ENCODE measurements at regions not wholly inside any gene's neighbourhood (a gene's known extent, or its start where the extent isn't known, plus 50 kb on each side); places are given as distances from the start of the nearest gene placed in this dataset.

GRCh38 chr18:38067086-38067485 is 501.5 kb upstream of the CELF4 start:
- DNase-seq (no peak), ATAC-seq (no peak)
- no peaks in the 10 kb centered on the region for H3K36me3 Mint-ChIP-seq
- no peak overlapping the region for H3K4me3 Mint-ChIP-seq
- no peak overlapping the region for H3K27ac ChIP-seq (ENCODE audit: low read length)
- no peaks in the 10 kb centered on the region for H3K27me3 ChIP-seq (ENCODE audit: control insufficient read depth, insufficient read depth, low read length)
- H3K4me3 ChIP-seq (ENCODE audit: low read length) = no peak overlapping the region
- peaks cover 6% of the 10 kb centered on the region for H3K9me3 ChIP-seq (ENCODE audit: control insufficient read depth, insufficient read depth, low read length)
- no peak for TF ChIP-seq CTCF (IDR thresholded peaks at IDR 0.05)
- H3K27ac Mint-ChIP-seq = no peak overlapping the region
- H3K36me3 ChIP-seq (ENCODE audit: control insufficient read depth, insufficient read depth, low read length) = no peaks in the 10 kb centered on the region
- 80% methylated on average over 1 of the region's 1 CpG for WGBS (ENCODE audit: insufficient coverage)
- H3K4me1 ChIP-seq (ENCODE audit: control insufficient read depth, insufficient read depth, low read length) = no peaks in the 10 kb centered on the region
- no peaks in the 10 kb centered on the region for H3K27me3 Mint-ChIP-seq (ENCODE audit: low read depth in 2 of 2)
- peaks cover 13 to 26% of the 10 kb centered on the region in 2 donors for H3K9me3 Mint-ChIP-seq
- H3K4me1 Mint-ChIP-seq = no peaks in the 10 kb centered on the region
- intact Hi-C loops (cut with micrococcal nuclease) = no loop called here

- DNase-seq (no peak), ATAC-seq (no peak)
- Mint-ChIP-seq H3K36me3 (no peaks in the 10 kb centered on the region), H3K27me3 (ENCODE audit: low read depth in 2 of 2) (no peaks in the 10 kb centered on the region), H3K9me3 (peaks cover 8 to 17% of the 10 kb centered on the region in 2 donors), H3K4me3 (no peak overlapping the region), H3K27ac (no peak overlapping the region), H3K4me1 (no peaks in the 10 kb centered on the region)
- Histone ChIP-seq H3K4me1 (ENCODE audit: control insufficient read depth, insufficient read depth, low read length) (no peaks in the 10 kb centered on the region), H3K4me3 (ENCODE audit: low read length) (no peak overlapping the region), H3K27ac (ENCODE audit: low read length) (no peak overlapping the region), H3K36me3 (ENCODE audit: control insufficient read depth, insufficient read depth, low read length) (no peaks in the 10 kb centered on the region), H3K9me3 (ENCODE audit: control insufficient read depth, insufficient read depth, low read length) (no peaks in the 10 kb centered on the region), H3K27me3 (ENCODE audit: control insufficient read depth, insufficient read depth, low read length) (no peaks in the 10 kb centered on the region)
- TF ChIP-seq CTCF (IDR thresholded peaks at IDR 0.05) = no peak
- 88% methylated on average over 3 of the region's 3 CpGs for WGBS (ENCODE audit: insufficient coverage)
- intact Hi-C loops (cut with micrococcal nuclease) = no loop called here
Observed at GRCh38 chr18:38052879-38053590, 487.4 kb upstream of the CELF4 start.

- 71% methylated on average over 1 of the region's 3 CpGs for WGBS (ENCODE audit: insufficient coverage)
- H3K27ac Mint-ChIP-seq = no peak overlapping the region
- Histone ChIP-seq H3K4me1 (ENCODE audit: control insufficient read depth, insufficient read depth, low read length) (no peaks in the 10 kb centered on the region), H3K9me3 (ENCODE audit: control insufficient read depth, insufficient read depth, low read length) (no peaks in the 10 kb centered on the region), H3K27ac (ENCODE audit: low read length) (no peak overlapping the region), H3K27me3 (ENCODE audit: control insufficient read depth, insufficient read depth, low read length) (no peaks in the 10 kb centered on the region), H3K4me3 (ENCODE audit: low read length) (no peak overlapping the region), H3K36me3 (ENCODE audit: control insufficient read depth, insufficient read depth, low read length) (no peaks in the 10 kb centered on the region)
- ATAC-seq (no peak), DNase-seq (no peak)
- intact Hi-C loops (cut with micrococcal nuclease) = no loop called here
- peaks cover 12 to 15% of the 10 kb centered on the region in 2 donors for H3K9me3 Mint-ChIP-seq
- TF ChIP-seq CTCF (IDR thresholded peaks at IDR 0.05) = no peak
- H3K27me3 Mint-ChIP-seq (ENCODE audit: low read depth in 2 of 2) = no peaks in the 10 kb centered on the region
- no peak overlapping the region for H3K4me3 Mint-ChIP-seq
- no peaks in the 10 kb centered on the region for H3K36me3 Mint-ChIP-seq
- no peaks in the 10 kb centered on the region for H3K4me1 Mint-ChIP-seq
Observed at GRCh38 chr18:38047820-38048219, 482.2 kb upstream of the CELF4 start.

- H3K36me3 Mint-ChIP-seq = no peaks in the 10 kb centered on the region
- no peak overlapping the region for H3K4me3 ChIP-seq (ENCODE audit: low read length)
- no peaks in the 10 kb centered on the region for H3K27me3 Mint-ChIP-seq (ENCODE audit: low read depth in 2 of 2)
- no peak for DNase-seq
- H3K4me1 Mint-ChIP-seq = no peaks in the 10 kb centered on the region
- H3K4me3 Mint-ChIP-seq = no peak overlapping the region
- peaks cover 5% of the 10 kb centered on the region for H3K9me3 ChIP-seq (ENCODE audit: control insufficient read depth, insufficient read depth, low read length)
- intact Hi-C loops (cut with micrococcal nuclease) = no loop called here
- H3K9me3 Mint-ChIP-seq = peaks cover 15 to 17% of the 10 kb centered on the region in 2 donors
- H3K27ac Mint-ChIP-seq = no peak overlapping the region
- H3K27me3 ChIP-seq (ENCODE audit: control insufficient read depth, insufficient read depth, low read length) = no peaks in the 10 kb centered on the region
- no peak for TF ChIP-seq CTCF (IDR thresholded peaks at IDR 0.05)
- no peaks in the 10 kb centered on the region for H3K4me1 ChIP-seq (ENCODE audit: control insufficient read depth, insufficient read depth, low read length)
- ATAC-seq = no peak
- no peaks in the 10 kb centered on the region for H3K36me3 ChIP-seq (ENCODE audit: control insufficient read depth, insufficient read depth, low read length)
- H3K27ac ChIP-seq (ENCODE audit: low read length) = no peak overlapping the region
- WGBS (ENCODE audit: insufficient coverage) = 80% methylated on average over 2 of the region's 3 CpGs
Observed at GRCh38 chr18:38046651-38047050, 481.1 kb upstream of the CELF4 start.
